NCI-H2227 (cell line): ENCODE measurements at regions not wholly inside any gene's neighbourhood (a gene's known extent, or its start where the extent isn't known, plus 50 kb on each side); places are given as distances from the start of the nearest gene placed in this dataset.
"Not testable (repeated sequence)": the region's sequence is repeated elsewhere in the genome, so short reads cannot be mapped to it uniquely, and the experiment has no call there.

Experiments used
- DNase-seq: peaks from one replicate; lab custom pipeline; 2025; ENCODE audit not compliant: unreplicated experiment; lab: John Stamatoyannopoulos, UW

- no peak for DNase-seq
These were observed 154.3 kb downstream of the RMST start for GRCh38 chr12:97616946-97617345.

GRCh38 chr12:97628962-97629361 lies 166.4 kb downstream of the RMST start:
- DNase-seq, result no peak

- DNase-seq, result no peak
These were observed 166.8 kb downstream of the RMST start for GRCh38 chr12:97629382-97629781.

GRCh38 chr12:97630356-97630755 lies 167.8 kb downstream of the RMST start:
- DNase-seq, result no peak

- no peak for DNase-seq
These were observed 168.3 kb downstream of the RMST start for GRCh38 chr12:97630875-97631274.

GRCh38 chr12:97637770-97638169 lies 175.2 kb downstream of the RMST start:
- DNase-seq, result no peak

- peak; percentile 75 for DNase-seq
These were observed 176.1 kb downstream of the RMST start for GRCh38 chr12:97638739-97639138.

GRCh38 chr12:97639702-97640101 lies 177.1 kb downstream of the RMST start:
- no peak for DNase-seq

- no peak for DNase-seq
These were observed 178.2 kb downstream of the RMST start for GRCh38 chr12:97640826-97641225.

- DNase-seq, result no peak
These were observed 180.3 kb downstream of the RMST start for GRCh38 chr12:97642911-97643310.

- peak; percentile 41 for DNase-seq
These were observed 181.3 kb downstream of the RMST start for GRCh38 chr12:97643924-97644323.

GRCh38 chr12:97645726-97646125 lies 183.1 kb downstream of the RMST start:
- DNase-seq, result no peak

GRCh38 chr12:97647142-97647541 lies 184.5 kb downstream of the RMST start:
- no peak for DNase-seq

GRCh38 chr12:97650242-97650641 lies 187.6 kb downstream of the RMST start:
- no peak for DNase-seq

GRCh38 chr12:97656548-97656947 lies 193.9 kb downstream of the RMST start:
- DNase-seq, result not testable (repeated sequence)

- no peak for DNase-seq
These were observed 196.7 kb downstream of the RMST start for GRCh38 chr12:97659117-97659880.

GRCh38 chr12:97666263-97666662 lies 203.7 kb downstream of the RMST start:
- DNase-seq, result no peak

- no peak for DNase-seq
These were observed 210.3 kb downstream of the RMST start for GRCh38 chr12:97672870-97673269.

- no peak for DNase-seq
These were observed 218.1 kb downstream of the RMST start for GRCh38 chr12:97680751-97681150.

GRCh38 chr12:97681612-97682504 lies 219.3 kb downstream of the RMST start:
- DNase-seq, result no peak

GRCh38 chr12:97685360-97685759 lies 222.8 kb downstream of the RMST start:
- DNase-seq, result no peak

- DNase-seq, result no peak
These were observed 239.3 kb downstream of the RMST start for GRCh38 chr12:97701901-97702300.
